Spleen (tissue), 11 donors: ENCODE measurements at regions not wholly inside any gene's neighbourhood (a gene's known extent, or its start where the extent isn't known, plus 50 kb on each side); places are given as distances from the start of the nearest gene placed in this dataset.

Experiments used
- DNase-seq: peaks from one replicate; pipeline ENCODE4 v3.0.0-alpha.2; 2020
- H3K27ac ChIP-seq, 8 donors: fragments of 200-600 bp; sonication (generic) in 7 of 8; 1 replicate in 4 of 8; 2 replicates in 4 of 8; pipeline versions ENCODE4 v1.5.0 to v1.8.0; 2016 to 2021; ENCODE audit warnings: inconsistent platforms in 4 of 8, mild to moderate bottlenecking in 4 of 8, moderate library complexity in 1 of 8
- H3K27me3 ChIP-seq, 7 donors: fragments of 200-600 bp; sonication (generic) in 6 of 7; replicated peaks in 1 of 7; 1 replicate in 4 of 7; 2 replicates in 3 of 7; pipeline versions ENCODE4 v1.5.0 to v1.8.0; 2016 to 2021; ENCODE audit warnings: inconsistent platforms in 3 of 7, mild to moderate bottlenecking in 1 of 7
- H3K36me3 ChIP-seq, 6 donors: fragments of 200-600 bp; sonication (generic) in 5 of 6; 1 replicate in 4 of 6; 2 replicates in 2 of 6; pipeline versions ENCODE4 v1.5.0 to v1.8.0; 2016 to 2021; ENCODE audit warnings: inconsistent platforms in 2 of 6
- H3K4me1 ChIP-seq, 6 donors: fragments of 200-600 bp; sonication (generic) in 5 of 6; 1 replicate in 3 of 6; 2 replicates in 3 of 6; pipeline versions ENCODE4 v1.5.0 to v1.8.0; 2016 to 2021; ENCODE audit warnings: inconsistent platforms in 3 of 6
- H3K4me3 ChIP-seq, 8 donors: fragments of 200-600 bp; sonication (generic) in 7 of 8; 1 replicate in 4 of 8; 2 replicates in 4 of 8; pipeline versions ENCODE4 v1.5.0 to v1.8.0; 2016 to 2021; ENCODE audit warnings: inconsistent platforms in 4 of 8, mild to moderate bottlenecking in 4 of 8, moderate library complexity in 2 of 8
- H3K9me3 ChIP-seq, 8 donors: fragments of 200-600 bp; sonication (generic) in 7 of 8; 1 replicate in 4 of 8; 2 replicates in 4 of 8; pipeline versions ENCODE4 v1.5.0 to v1.8.0; 2016 to 2021; ENCODE audit warnings: inconsistent platforms in 4 of 8
- POLR2A ChIP-seq, 3 donors: fragments of 450-650 bp; IDR thresholded peaks; one replicate each; pipeline ENCODE4 v1.5.1; 2017; ENCODE audit warnings: antibody characterized with exemption in 3 of 3, mild to moderate bottlenecking in 1 of 3
- POLR2AphosphoS5 ChIP-seq, 3 donors: sonication (generic); formaldehyde crosslinking; IDR thresholded peaks; one replicate each; pipeline ENCODE4 v1.5.1; 2017; ENCODE audit warnings: antibody characterized with exemption in 3 of 3
- WGBS, 5 donors: extraction: QIAGEN DNeasy Blood & Tissue Kit in 3 of 5; methylation state at CpG; one replicate each; pipeline versions ENCODE4 v1.1.5 to v1.1.7; 2013 to 2018; 5-methylcytosine and 5-hydroxymethylcytosine counted together
- intact Hi-C: fragments of 100-400 bp; cut with DNase I; formaldehyde crosslinking; loops from one replicate; pipeline ENCODE4 v1.15.0; 2023; ENCODE audit warnings: low total_unique reads
- TF ChIP-seq, protein P1 (sequence below), 11 experiments: fragments of 200-600 bp in 7 of 11; fragments of 450-650 bp in 4 of 11; sonication (generic) in 4 of 11; IDR thresholded peaks in 8 of 11; conservative IDR thresholded peaks in 3 of 11; 1 replicate in 7 of 11; 2 replicates in 4 of 11; pipeline versions ENCODE4 v1.4.0 to v1.8.0; 2016 to 2021; ENCODE audit warnings: antibody characterized with exemption in 11 of 11, inconsistent platforms in 4 of 11, mild to moderate bottlenecking in 1 of 11
- donor health status: healthy with polysubstance abuse.
- donor health status: DM: no; HTN: no; CAD: no; lungs with moderate emphysema.
- donor health status: DM: no; HTN: no; CAD: no.
- donor health status: Bipolar disorder and iron deficiency.
- donor health status: healthy.
- donor health status: DM: no; HTN: no; CAD: no.
- donor health status: DM: yes; HTN: yes; CAD: no.

DNA sequence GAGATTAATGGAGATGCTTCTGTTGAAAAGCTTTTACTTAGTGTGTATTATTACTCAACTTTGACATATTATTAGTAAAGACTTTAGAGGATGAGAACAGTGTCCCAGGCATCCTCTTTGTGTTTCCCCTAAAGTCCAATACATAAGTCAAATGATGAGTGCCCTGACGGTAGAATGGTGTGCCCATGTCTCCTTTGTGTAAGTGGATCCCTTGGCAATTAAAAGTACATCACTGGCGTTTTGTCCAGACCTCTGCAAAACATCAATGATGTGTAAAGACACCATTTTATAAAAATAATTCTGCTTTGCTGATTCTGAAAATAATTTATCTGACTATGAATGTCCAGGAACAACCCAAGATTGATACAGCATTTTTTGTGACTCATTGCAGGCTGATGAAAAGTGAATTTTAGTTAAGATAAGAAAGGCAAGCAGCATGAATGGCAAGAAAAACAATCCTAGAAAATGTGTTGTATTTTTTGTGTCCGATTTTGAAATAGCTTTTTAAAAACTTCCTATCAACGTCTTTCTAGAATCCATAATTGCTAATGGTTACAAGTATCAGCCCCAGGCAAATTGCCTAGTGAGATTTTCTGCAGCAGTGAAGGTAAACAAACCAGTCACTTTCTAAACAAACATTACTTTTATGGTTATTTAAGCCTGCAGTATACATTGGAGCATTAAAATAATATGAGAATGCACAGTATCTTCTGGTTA is 251.5 kb downstream of the PTPRC start:
- H3K27ac ChIP-seq, result no peak overlapping the region
- 85 to 94% (median 90%) methylated on average over 4 of the region's 4 CpGs for WGBS, 5 donors
- DNase-seq, result no peak
- intact Hi-C loops, result no loop called here
- H3K4me1 ChIP-seq, result peaks cover 0 to 18% (median 7%) of the 10 kb centered on the region in 6 donors
- H3K27me3 ChIP-seq, result no peaks in the 10 kb centered on the region
- no peaks in the 10 kb centered on the region for H3K9me3 ChIP-seq
- TF ChIP-seq POLR2A (IDR thresholded peaks at IDR 0.05) (no peak), POLR2AphosphoS5 (IDR thresholded peaks at IDR 0.05) (no peak)
- TF ChIP-seq, protein P1, sequence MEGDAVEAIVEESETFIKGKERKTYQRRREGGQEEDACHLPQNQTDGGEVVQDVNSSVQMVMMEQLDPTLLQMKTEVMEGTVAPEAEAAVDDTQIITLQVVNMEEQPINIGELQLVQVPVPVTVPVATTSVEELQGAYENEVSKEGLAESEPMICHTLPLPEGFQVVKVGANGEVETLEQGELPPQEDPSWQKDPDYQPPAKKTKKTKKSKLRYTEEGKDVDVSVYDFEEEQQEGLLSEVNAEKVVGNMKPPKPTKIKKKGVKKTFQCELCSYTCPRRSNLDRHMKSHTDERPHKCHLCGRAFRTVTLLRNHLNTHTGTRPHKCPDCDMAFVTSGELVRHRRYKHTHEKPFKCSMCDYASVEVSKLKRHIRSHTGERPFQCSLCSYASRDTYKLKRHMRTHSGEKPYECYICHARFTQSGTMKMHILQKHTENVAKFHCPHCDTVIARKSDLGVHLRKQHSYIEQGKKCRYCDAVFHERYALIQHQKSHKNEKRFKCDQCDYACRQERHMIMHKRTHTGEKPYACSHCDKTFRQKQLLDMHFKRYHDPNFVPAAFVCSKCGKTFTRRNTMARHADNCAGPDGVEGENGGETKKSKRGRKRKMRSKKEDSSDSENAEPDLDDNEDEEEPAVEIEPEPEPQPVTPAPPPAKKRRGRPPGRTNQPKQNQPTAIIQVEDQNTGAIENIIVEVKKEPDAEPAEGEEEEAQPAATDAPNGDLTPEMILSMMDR (IDR thresholded peaks at IDR 0.05 in 8 of 11, conservative IDR thresholded peaks at IDR 0.05 in 3 of 11), result no peak
- H3K36me3 ChIP-seq, result no peaks in the 10 kb centered on the region
- no peak overlapping the region for H3K4me3 ChIP-seq

DNA sequence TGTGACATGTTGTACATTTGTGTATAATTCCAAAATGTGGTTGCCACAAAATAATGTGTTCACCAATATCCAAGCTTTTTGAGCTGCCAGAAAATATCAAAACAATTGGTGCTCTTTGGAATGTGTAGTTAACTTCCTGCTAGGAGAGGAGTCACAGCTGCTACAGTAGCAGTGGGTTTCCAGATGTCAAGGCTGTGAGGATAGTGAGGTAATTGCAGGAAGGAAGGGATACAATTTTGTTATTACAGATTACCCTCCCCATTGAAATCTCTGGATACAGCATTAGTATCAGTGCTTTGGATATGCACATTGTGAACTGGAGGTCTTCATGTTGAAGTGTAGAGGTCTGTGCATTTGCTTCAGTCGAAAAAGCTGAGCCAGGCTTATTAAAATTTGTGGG is 253.2 kb downstream of the PTPRC start:
- Histone ChIP-seq H3K27ac (peak overlapping the region in 6 of 8 donors; percentile 16 to 61 (median 54)), H3K9me3 (no peaks in the 10 kb centered on the region), H3K4me1 (peaks cover 0 to 20% (median 8%) of the 10 kb centered on the region in 6 donors), H3K36me3 (no peaks in the 10 kb centered on the region), H3K27me3 (no peaks in the 10 kb centered on the region), H3K4me3 (no peak overlapping the region)
- intact Hi-C loops, result no loop called here
- DNase-seq, result no peak
- WGBS, 5 donors, result 59 to 87% (median 77%) methylated on average over 1 of the region's 1 CpG
- TF ChIP-seq POLR2AphosphoS5 (IDR thresholded peaks at IDR 0.05), result peak in 1 of 3 donors; percentile 41
- TF ChIP-seq, protein P1 (IDR thresholded peaks at IDR 0.05 in 8 of 11, conservative IDR thresholded peaks at IDR 0.05 in 3 of 11), result no peak

DNA sequence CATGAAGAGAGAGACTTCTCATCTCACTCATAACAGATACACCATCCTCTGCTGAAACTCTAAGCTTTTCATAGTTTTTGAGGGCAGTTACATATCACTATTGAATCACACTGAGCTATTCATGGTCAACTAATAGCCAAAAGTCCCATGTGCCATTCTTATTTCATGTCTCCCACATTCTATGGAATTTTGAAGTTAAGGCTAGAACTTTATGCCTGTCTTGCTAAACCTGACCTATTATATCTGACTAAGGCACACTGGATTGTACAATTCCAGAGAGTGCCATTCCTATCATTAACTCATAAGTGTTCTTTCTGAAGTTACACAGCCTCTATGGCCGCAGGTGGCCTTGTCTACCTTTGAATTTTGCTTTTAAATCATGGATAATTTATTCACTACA is 254.3 kb downstream of the PTPRC start:
- peak overlapping the region in 2 of 8 donors; percentile 57 to 61 for H3K27ac ChIP-seq

More for the DNA sequence above, 254.3 kb downstream of the PTPRC start:
- intact Hi-C loops, result no loop called here
- no peaks in the 10 kb centered on the region for H3K9me3 ChIP-seq
- no peaks in the 10 kb centered on the region for H3K36me3 ChIP-seq
- TF ChIP-seq POLR2AphosphoS5 (IDR thresholded peaks at IDR 0.05) (no peak), POLR2A (IDR thresholded peaks at IDR 0.05) (no peak)
- TF ChIP-seq, protein P1 (IDR thresholded peaks at IDR 0.05 in 8 of 11, conservative IDR thresholded peaks at IDR 0.05 in 3 of 11), result no peak
- H3K27me3 ChIP-seq, result no peaks in the 10 kb centered on the region
- no peak for DNase-seq
- 47 to 98% (median 94%) methylated on average over 1 of the region's 1 CpG for WGBS, 5 donors
- H3K4me1 ChIP-seq, result peaks cover 0 to 23% (median 8%) of the 10 kb centered on the region in 6 donors
- no peak overlapping the region for H3K4me3 ChIP-seq
